ENCODE measurements at regions not wholly inside any gene's neighbourhood (a gene's known extent, or its start where the extent isn't known, plus 50 kb on each side); places are given as distances from the start of the nearest gene placed in this dataset.
"Not testable (repeated sequence)": the region's sequence is repeated elsewhere in the genome, so short reads cannot be mapped to it uniquely, and the experiment has no call there.

- DNase-seq, result no peak
- intact Hi-C loops (cut with DNase I), result no loop called here
Observed at GRCh38 chr1:166601650-166602278, 237.5 kb upstream of the POGK start.

DNA sequence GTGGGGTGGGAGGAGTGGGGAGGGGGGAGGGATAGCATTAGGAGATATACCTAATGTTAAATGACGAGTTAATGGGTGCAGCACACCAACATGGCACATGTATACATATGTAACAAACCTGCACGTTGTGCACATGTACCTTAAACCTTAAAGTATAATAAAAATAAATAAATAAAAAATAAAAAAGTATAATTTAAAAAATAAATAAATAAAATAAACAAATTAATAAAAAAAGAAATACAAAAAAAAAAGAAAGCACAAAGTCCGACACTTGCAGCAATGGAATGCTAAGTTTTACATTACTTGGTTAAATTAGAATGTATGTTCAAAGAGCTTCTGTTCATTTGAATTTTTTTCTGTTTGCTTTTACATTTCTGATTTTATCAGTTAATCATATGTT, 236.5 kb upstream of the POGK start:
- DNase-seq; intact Hi-C loops (cut with DNase I): not testable (repeated sequence)

- no peak for DNase-seq
- intact Hi-C loops (cut with DNase I), result no loop called here
Observed at GRCh38 chr1:166603296-166603695, 236.0 kb upstream of the POGK start.

DNA sequence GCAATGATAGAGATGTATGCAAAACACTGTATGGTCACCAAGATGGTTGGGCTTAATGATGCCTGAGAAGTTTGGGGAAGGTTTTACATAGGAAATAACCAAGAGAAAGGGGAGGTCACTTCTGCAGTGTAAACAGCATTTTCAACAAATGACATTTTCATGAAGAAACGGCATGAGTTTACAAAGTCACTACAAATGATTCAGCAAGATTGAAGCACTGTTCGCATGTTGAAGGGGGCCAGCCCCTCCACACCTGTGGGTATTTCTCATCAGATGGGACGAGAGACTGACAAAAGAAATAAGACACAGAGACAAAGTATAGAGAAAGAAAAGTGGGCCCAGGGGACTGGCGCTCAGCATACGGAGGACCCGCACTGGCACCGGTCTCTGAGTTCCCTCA, 234.1 kb upstream of the POGK start:
- DNase-seq, result no peak
- intact Hi-C loops (cut with DNase I), result no loop called here

DNA sequence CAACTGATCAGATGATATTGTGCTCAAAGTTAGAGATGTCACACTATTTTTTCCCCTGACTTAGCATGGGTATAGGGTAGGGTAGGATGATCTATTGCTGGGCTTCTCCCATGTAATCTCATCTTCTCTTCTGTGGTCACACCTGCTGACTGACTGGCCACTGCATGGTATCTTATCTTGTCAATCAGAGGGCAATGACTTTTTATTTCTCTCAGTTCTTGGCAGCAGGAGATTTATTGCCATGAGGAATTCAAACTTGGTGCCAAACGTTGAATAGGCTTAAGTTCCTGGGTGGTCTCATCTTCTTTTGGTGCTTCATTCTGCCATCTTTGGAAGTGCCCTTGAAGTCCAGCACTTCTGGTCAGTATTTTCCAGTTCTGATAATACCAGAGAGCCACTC, 226.4 kb upstream of the POGK start:
- intact Hi-C loops (cut with DNase I), result no loop called here

DNA sequence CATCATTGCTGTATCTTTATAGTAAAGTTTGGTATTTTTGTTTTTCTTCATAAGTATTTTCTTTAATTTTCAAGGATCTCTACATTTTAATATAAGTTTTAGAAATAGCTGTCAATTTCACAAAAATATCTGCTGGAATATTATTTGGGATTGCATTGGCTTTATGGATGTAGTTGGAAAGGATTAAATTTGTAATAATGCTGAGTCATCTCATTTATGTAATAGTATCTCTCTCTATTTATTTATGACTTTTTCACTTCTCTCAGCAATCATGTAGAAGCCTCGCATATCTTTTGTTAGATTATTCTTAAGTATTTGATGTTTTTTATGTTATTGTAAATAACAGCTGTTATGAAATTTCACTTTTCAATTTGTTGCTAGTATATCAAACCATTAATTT, 223.1 kb upstream of the POGK start:
- no peak for DNase-seq
- intact Hi-C loops (cut with DNase I), result no loop called here

More for the DNA sequence above, 226.4 kb upstream of the POGK start:
- DNase-seq, result no peak

- intact Hi-C loops (cut with DNase I), result no loop called here
- no peak for DNase-seq
Observed at GRCh38 chr1:166626711-166627110, 212.6 kb upstream of the POGK start.

GRCh38 chr1:166627558-166627957, 211.7 kb upstream of the POGK start:
- intact Hi-C loops (cut with DNase I), result no loop called here
- no peak for DNase-seq

- intact Hi-C loops (cut with DNase I), result no loop called here
- no peak for DNase-seq
Observed at GRCh38 chr1:166628259-166628658, 211.0 kb upstream of the POGK start.

- intact Hi-C loops (cut with DNase I), result no loop called here
- DNase-seq, result peak in 1 of 10 donors; percentile 19
Observed at GRCh38 chr1:166629946-166630345, 209.3 kb upstream of the POGK start.

GRCh38 chr1:166630369-166630768, 208.9 kb upstream of the POGK start:
- intact Hi-C loops (cut with DNase I), result no loop called here
- peak in 1 of 10 donors; percentile 22 for DNase-seq

- intact Hi-C loops (cut with DNase I), result no loop called here
- no peak for DNase-seq
Observed at GRCh38 chr1:166638137-166638536, 201.1 kb upstream of the POGK start.

DNA sequence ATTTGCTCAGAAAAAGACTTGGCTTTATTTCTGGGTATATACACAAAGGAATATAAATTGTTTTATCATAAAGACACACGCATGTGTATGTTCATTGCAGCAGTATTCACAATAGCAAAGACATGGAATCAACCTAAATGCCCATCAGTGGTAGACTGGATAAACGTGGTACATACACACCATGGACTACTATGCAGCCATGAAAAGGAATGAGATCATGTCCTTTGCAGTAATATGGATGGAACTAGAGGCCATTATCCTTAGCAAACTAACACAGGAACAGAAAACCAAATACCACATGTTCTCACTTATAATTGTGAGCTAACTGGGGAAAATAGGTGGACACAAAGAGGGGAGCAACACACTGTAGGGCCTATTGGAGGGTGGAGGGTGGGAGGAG, 182.0 kb upstream of the POGK start:
- intact Hi-C loops (cut with DNase I); DNase-seq: not testable (repeated sequence)

DNA sequence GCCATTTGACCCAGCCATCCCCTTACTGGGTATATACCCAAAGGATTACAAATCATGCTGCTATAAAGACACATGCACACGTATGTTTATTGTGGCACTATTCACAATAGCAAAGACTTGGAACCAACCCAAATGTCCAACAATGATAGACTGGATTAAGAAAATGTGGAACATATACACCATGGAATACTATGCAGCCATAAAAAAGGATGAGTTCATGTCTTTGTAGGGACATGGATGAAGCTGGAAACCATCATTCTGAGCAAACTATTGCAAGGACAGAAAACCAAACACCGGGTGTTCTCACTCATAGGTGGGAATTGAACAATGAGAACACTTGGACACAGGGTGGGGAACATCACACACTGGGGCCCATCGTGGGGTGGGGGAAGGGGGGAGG, 172.5 kb upstream of the POGK start:
- DNase-seq; intact Hi-C loops (cut with DNase I): not testable (repeated sequence)

- intact Hi-C loops (cut with DNase I); DNase-seq: not testable (repeated sequence)
Observed at GRCh38 chr1:166667600-166667999, 171.7 kb upstream of the POGK start.

GRCh38 chr1:166671627-166672026, 167.6 kb upstream of the POGK start:
- intact Hi-C loops (cut with DNase I), result no loop called here
- no peak for DNase-seq

- intact Hi-C loops (cut with DNase I), result no loop called here
- DNase-seq, result no peak
Observed at GRCh38 chr1:166673722-166674121, 165.6 kb upstream of the POGK start.

- intact Hi-C loops (cut with DNase I), result no loop called here
- DNase-seq, result no peak
Observed at GRCh38 chr1:166675213-166675612, 164.1 kb upstream of the POGK start.

DNA sequence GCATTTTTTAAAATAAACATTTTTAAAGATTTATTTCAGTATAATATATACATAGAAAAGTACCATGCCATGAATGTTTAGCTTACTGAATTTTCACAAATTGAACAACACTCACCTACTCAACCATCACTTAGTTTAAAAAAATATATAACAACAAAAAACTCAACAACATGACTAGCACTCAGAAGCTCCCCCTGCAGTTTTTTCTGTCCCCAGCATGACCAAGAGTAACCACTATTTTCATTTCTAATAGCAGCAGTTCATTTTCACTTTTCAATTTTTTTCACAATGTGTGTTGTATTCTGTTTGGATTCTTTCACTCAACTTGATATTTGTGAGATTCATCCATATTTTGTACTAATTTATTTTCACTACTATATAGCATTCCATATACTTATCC, 162.3 kb upstream of the POGK start:
- DNase-seq, result no peak
- intact Hi-C loops (cut with DNase I), result no loop called here

DNA sequence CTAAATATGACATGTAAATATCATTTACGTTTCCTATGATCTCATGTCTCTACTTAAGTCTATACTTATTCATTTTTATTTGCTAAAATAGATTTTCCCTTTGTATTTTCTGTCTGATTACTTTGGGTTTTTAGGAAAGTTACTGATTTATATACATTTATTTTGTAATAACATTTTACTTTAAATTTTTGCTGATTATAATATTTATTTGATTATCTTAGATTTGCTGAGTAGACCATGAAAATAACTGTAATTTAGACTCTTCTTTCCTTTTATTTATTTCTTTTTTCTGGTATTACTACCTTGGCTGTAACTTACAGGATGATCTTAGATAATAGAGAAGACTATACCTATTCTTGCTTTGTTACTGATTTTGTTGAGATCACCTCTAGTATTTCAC, 159.9 kb upstream of the POGK start:
- DNase-seq, result no peak
- intact Hi-C loops (cut with DNase I), result no loop called here

DNA sequence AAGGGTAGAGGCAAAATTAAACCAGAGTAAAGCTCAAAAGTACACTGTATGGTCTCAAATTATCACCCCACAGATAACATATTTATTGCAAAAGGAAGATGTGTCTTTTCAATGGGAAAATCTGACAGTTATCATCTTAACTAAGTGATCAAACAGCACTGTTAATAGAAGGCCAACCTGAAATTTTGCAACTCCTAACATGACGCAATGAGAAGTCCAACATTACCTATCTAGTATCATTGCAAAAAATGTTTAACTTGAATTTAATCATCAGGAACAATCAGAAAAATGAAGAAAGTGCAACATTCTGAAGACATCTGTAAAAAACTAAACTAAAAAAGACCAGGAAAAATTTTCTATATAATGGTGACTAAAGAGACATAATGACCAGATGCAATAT, 156.7 kb upstream of the POGK start:
- intact Hi-C loops (cut with DNase I), result no loop called here
- DNase-seq, result no peak

GRCh38 chr1:166684669-166685068, 154.6 kb upstream of the POGK start:
- intact Hi-C loops (cut with DNase I); DNase-seq: not testable (repeated sequence)

DNA sequence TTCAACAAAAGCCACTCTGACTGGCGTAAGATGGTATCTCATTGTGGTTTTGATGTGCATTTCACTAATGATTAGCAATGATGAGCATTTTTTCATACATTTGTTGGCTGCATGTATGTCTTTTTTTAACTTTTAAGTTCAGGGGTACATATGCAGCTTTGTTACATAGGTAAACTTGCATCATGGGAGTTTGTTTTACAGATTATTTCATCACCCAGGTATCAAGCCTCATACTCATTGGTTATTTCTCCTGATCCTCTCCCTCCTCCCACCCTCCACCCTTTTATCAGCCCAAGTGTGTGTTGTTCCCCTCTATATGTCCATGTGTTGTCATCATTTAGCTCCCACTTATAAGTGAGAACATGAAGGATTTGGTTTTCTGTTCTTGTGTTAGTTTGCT, 154.1 kb upstream of the POGK start:
- intact Hi-C loops (cut with DNase I), result no loop called here
- no peak for DNase-seq

Measured in posterior cingulate gyrus (tissue), 11 donors.